HepG2 (cell line): ENCODE measurements at regions not wholly inside any gene's neighbourhood (a gene's known extent, or its start where the extent isn't known, plus 50 kb on each side); places are given as distances from the start of the nearest gene placed in this dataset.

Experiments used
- CBX5 ChIP-seq: sonication (generic); formaldehyde crosslinking; IDR thresholded peaks from 2 replicates; pipeline ENCODE4 v1.4.0; 2020; ENCODE audit warnings: missing genetic modification reagents, borderline replicate concordance
- CHD2 ChIP-seq: IDR thresholded peaks from 2 replicates; pipeline ENCODE4 v1.6.1; 2011; ENCODE audit warnings: low read depth, low read length, improper control_type of control experiment
- CREM ChIP-seq, 2 experiments: sonication (generic) in 1 of 2; formaldehyde crosslinking in 1 of 2; IDR thresholded peaks; 2 replicates each; pipeline versions ENCODE4 v1.4.0 to v1.6.1; 2016 to 2020; ENCODE audit warnings: antibody characterized with exemption in 1 of 2, mild to moderate bottlenecking in 1 of 2, missing genetic modification reagents in 1 of 2
- CTCF ChIP-seq: sonication (generic); formaldehyde crosslinking; IDR thresholded peaks from 2 replicates; pipeline ENCODE4 v1.5.0; 2020; ENCODE audit warnings: mild to moderate bottlenecking, missing genetic modification reagents, moderate library complexity
- FLYWCH1 ChIP-seq: sonication (generic); formaldehyde crosslinking; IDR thresholded peaks from 2 replicates; pipeline ENCODE4 v1.8.1; 2023; ENCODE audit warnings: mild to moderate bottlenecking, missing genetic modification reagents
- FOXP1 ChIP-seq, 2 experiments: fragments of 450-650 bp in 1 of 2; IDR thresholded peaks; 2 replicates each; pipeline ENCODE4 v1.6.1; 2017 to 2018; ENCODE audit warnings: antibody characterized with exemption in 1 of 2
- FOXP4 ChIP-seq: sonication (generic); formaldehyde crosslinking; IDR thresholded peaks from 2 replicates; pipeline ENCODE4 v1.4.0; 2020; ENCODE audit warnings: missing genetic modification reagents
- GABPA ChIP-seq, 2 experiments: IDR thresholded peaks; 2 replicates each; pipeline ENCODE4 v1.6.1; 2011 to 2016; ENCODE audit warnings: low read depth in 2 of 2, low read length in 1 of 2, missing biosample characterization in 1 of 2, missing genetic modification characterization in 1 of 2
- GTF2F1 ChIP-seq: fragments of 150-350 bp; IDR thresholded peaks from 2 replicates; pipeline ENCODE4 v1.6.1; 2014; ENCODE audit warnings: low read length
- MAFK ChIP-seq, 2 experiments: IDR thresholded peaks in 1 of 2; conservative IDR thresholded peaks in 1 of 2; 2 replicates each; pipeline ENCODE4 v1.6.1; 2011; ENCODE audit warnings: improper control_type of control experiment in 2 of 2, low read length in 2 of 2
- NCOA5 ChIP-seq: sonication (generic); formaldehyde crosslinking; IDR thresholded peaks from 2 replicates; pipeline ENCODE4 v1.4.0; 2020; ENCODE audit warnings: missing genetic modification reagents
- PRMT3 ChIP-seq: sonication (generic); formaldehyde crosslinking; IDR thresholded peaks from 2 replicates; pipeline ENCODE4 v1.8.1; 2022; ENCODE audit warnings: low read depth, mild to moderate bottlenecking, moderate library complexity, missing genetic modification reagents, borderline replicate concordance
- U2AF2 ChIP-seq: fragments of 200-400 bp; formaldehyde crosslinking; IDR thresholded peaks from 2 replicates; pipeline ENCODE4 v1.6.1; 2017; ENCODE audit warnings: low read depth, mild to moderate bottlenecking, low read length
- ZBED4 ChIP-seq: sonication (generic); formaldehyde crosslinking; IDR thresholded peaks from 2 replicates; pipeline ENCODE4 v1.4.0; 2020; ENCODE audit warnings: missing genetic modification reagents, borderline replicate concordance
- ZNF280B ChIP-seq: sonication (generic); formaldehyde crosslinking; IDR thresholded peaks from 2 replicates; pipeline ENCODE4 v1.5.0; 2020; ENCODE audit warnings: missing genetic modification reagents, mild to moderate bottlenecking, borderline replicate concordance
- ZNF574 ChIP-seq: sonication (generic); formaldehyde crosslinking; IDR thresholded peaks from 2 replicates; pipeline ENCODE4 v1.4.0; 2020; ENCODE audit warnings: missing genetic modification reagents
- ZNF75D ChIP-seq: sonication (generic); formaldehyde crosslinking; IDR thresholded peaks from 2 replicates; pipeline ENCODE4 v1.8.1; 2023; ENCODE audit warnings: missing genetic modification reagents, mild to moderate bottlenecking, borderline replicate concordance
- ZNF850 ChIP-seq: sonication (generic); formaldehyde crosslinking; conservative IDR thresholded peaks from 2 replicates; pipeline ENCODE4 v1.9.0; 2021; ENCODE audit warnings: mild to moderate bottlenecking, missing genetic modification reagents

- no peak for TF ChIP-seq U2AF2
- TF ChIP-seq ZNF75D (CRISPR knock-in tag): no peak
- TF ChIP-seq FOXP1 (IDR thresholded peaks at IDR 0.05): no peak
- TF ChIP-seq FOXP1 (CRISPR knock-in tag; IDR thresholded peaks at IDR 0.05): peak; percentile 62; the same call in 1 of the 2 replicates
- no peak for TF ChIP-seq ZNF280B (CRISPR knock-in tag)
- TF ChIP-seq ZNF574: no peak
- TF ChIP-seq GABPA (IDR thresholded peaks at IDR 0.05; ENCODE audit: low read depth, low read length): no peak
- 0 out of 2 replicates have a peak, but pooled peaks have one; percentile 14 for TF ChIP-seq GABPA (CRISPR knock-in tag; IDR thresholded peaks at IDR 0.05; ENCODE audit: low read depth)
- no peak for TF ChIP-seq NCOA5 (CRISPR knock-in tag)
- no peak for TF ChIP-seq CTCF (CRISPR knock-in tag)
- peak; percentile 35; the same call in 1 of the 2 replicates for TF ChIP-seq FOXP4 (CRISPR knock-in tag)
- no peak for TF ChIP-seq CREM (IDR thresholded peaks at IDR 0.05)
- TF ChIP-seq CREM (CRISPR knock-in tag; IDR thresholded peaks at IDR 0.05): no peak
- no peak for TF ChIP-seq GTF2F1
- TF ChIP-seq CBX5 (CRISPR knock-in tag): no peak
- TF ChIP-seq CHD2: no peak
- TF ChIP-seq FLYWCH1 (CRISPR knock-in tag): no peak
- no peak for TF ChIP-seq MAFK (conservative IDR thresholded peaks at IDR 0.05 in 1 of 2, IDR thresholded peaks at IDR 0.05 in 1 of 2; ENCODE audit: low read length in 2 of 2)
- no peak for TF ChIP-seq ZBED4
- no peak for TF ChIP-seq PRMT3 (CRISPR knock-in tag)
- no peak for TF ChIP-seq ZNF850 (CRISPR knock-in tag)
These were observed 62.0 kb upstream of the SCIN start (continued) for GRCh38 chr7:12508554-12508953.
